CD14-positive monocyte (primary cell): ENCODE measurements at regions not wholly inside any gene's neighbourhood (a gene's known extent, or its start where the extent isn't known, plus 50 kb on each side); places are given as distances from the start of the nearest gene placed in this dataset.

Source experiments
- DNase-seq, 3 donors: peaks; one replicate each; pipeline ENCODE4 v3.0.0-alpha.2; 2011 to 2022
- H2AFZ ChIP-seq: 2 replicates; pipeline ENCODE4 v1.6.0; 2012; ENCODE audit warnings: mild to moderate bottlenecking, low read depth, low read length, inconsistent platforms; ENCODE audit not compliant: insufficient read depth, poor library complexity, severe bottlenecking
- H3K27ac ChIP-seq, 2 donors: 1 replicate in 1 of 2; 2 replicates in 1 of 2; pipeline ENCODE4 v1.5.1; 2012 to 2013; ENCODE audit warnings: low read length in 2 of 2, control low read depth in 1 of 2, inconsistent platforms in 1 of 2, low read depth in 1 of 2, mild to moderate bottlenecking in 1 of 2
- H3K27me3 ChIP-seq, 2 donors: one replicate each; pipeline versions ENCODE4 v1.6.0 to v1.6.1; 2011 to 2013; ENCODE audit warnings: low read length in 2 of 2; ENCODE audit not compliant: control insufficient read depth in 2 of 2, insufficient read depth in 2 of 2
- H3K36me3 ChIP-seq, 2 donors: replicated peaks in 1 of 2; 1 replicate in 1 of 2; 2 replicates in 1 of 2; pipeline versions ENCODE4 v1.5.1 to v1.6.1; 2012 to 2013; ENCODE audit warnings: low read length in 2 of 2, control low read depth in 1 of 2, inconsistent platforms in 1 of 2, mild to moderate bottlenecking in 1 of 2; ENCODE audit not compliant: insufficient read depth in 2 of 2, control insufficient read depth in 1 of 2
- H3K4me1 ChIP-seq, 2 donors: 1 replicate in 1 of 2; 2 replicates in 1 of 2; pipeline versions ENCODE4 v1.5.1 to v1.6.1; 2012 to 2013; ENCODE audit warnings: low read length in 2 of 2, control low read depth in 1 of 2, inconsistent platforms in 1 of 2, mild to moderate bottlenecking in 1 of 2, moderate library complexity in 1 of 2; ENCODE audit not compliant: insufficient read depth in 2 of 2, control insufficient read depth in 1 of 2
- H3K4me2 ChIP-seq: replicated peaks from 2 replicates; pipeline ENCODE3; 2012; ENCODE audit warnings: low read length, moderate library complexity, mild to moderate bottlenecking; ENCODE audit not compliant: poor library complexity, severe bottlenecking; ENCODE audit errors: extremely low read depth
- H3K4me3 ChIP-seq, 3 experiments: fragments of 200-600 bp in 1 of 3; sonication (generic) in 1 of 3; replicated peaks in 1 of 3; 1 replicate in 2 of 3; 2 replicates in 1 of 3; pipeline ENCODE4 v1.5.1; 2011 to 2013; ENCODE audit warnings: low read length in 3 of 3, mild to moderate bottlenecking in 3 of 3, control low read depth in 2 of 3, low read depth in 2 of 3, inconsistent platforms in 1 of 3, moderate library complexity in 1 of 3
- H3K79me2 ChIP-seq: 2 replicates; pipeline ENCODE4 v1.6.0; 2012; ENCODE audit warnings: mild to moderate bottlenecking, control low read depth, inconsistent platforms, low read length, moderate library complexity; ENCODE audit not compliant: insufficient read depth
- H3K9ac ChIP-seq: 2 replicates; pipeline ENCODE4 v1.6.0; 2017; ENCODE audit warnings: low read length, mild to moderate bottlenecking; ENCODE audit not compliant: insufficient read depth, poor library complexity, severe bottlenecking
- H3K9me3 ChIP-seq, 2 donors: replicated peaks in 1 of 2; 1 replicate in 1 of 2; 2 replicates in 1 of 2; pipeline versions ENCODE4 v1.5.1 to v1.6.1; 2012 to 2013; ENCODE audit warnings: low read length in 2 of 2, control low read depth in 1 of 2; ENCODE audit not compliant: control insufficient read depth in 1 of 2, insufficient read depth in 1 of 2
- H4K20me1 ChIP-seq: 2 replicates; pipeline ENCODE4 v1.6.0; 2012; ENCODE audit warnings: mild to moderate bottlenecking, low read length, control low read depth, moderate library complexity; ENCODE audit not compliant: insufficient read depth
- H3K27ac Mint-ChIP-seq, 7 donors: one replicate each; pipeline ENCODE4 v1.8.0; 2020; ENCODE audit warnings: mild to moderate bottlenecking in 7 of 7, mixed read lengths in 7 of 7, moderate library complexity in 6 of 7, inconsistent platforms in 2 of 7
- H3K27me3 Mint-ChIP-seq, 3 donors: one replicate each; pipeline ENCODE4 v1.8.0; 2021 to 2022; ENCODE audit warnings: low read depth in 3 of 3, mild to moderate bottlenecking in 3 of 3, mixed read lengths in 3 of 3, moderate library complexity in 3 of 3, inconsistent platforms in 1 of 3
- H3K36me3 Mint-ChIP-seq, 2 donors: one replicate each; pipeline ENCODE4 v1.8.0; 2020; ENCODE audit warnings: mixed read lengths in 2 of 2, inconsistent platforms in 1 of 2, mild to moderate bottlenecking in 1 of 2
- H3K4me1 Mint-ChIP-seq: one replicate; pipeline ENCODE4 v1.8.0; 2020; ENCODE audit warnings: mild to moderate bottlenecking, mixed read lengths
- H3K4me3 Mint-ChIP-seq, 2 donors: one replicate each; pipeline ENCODE4 v1.8.0; 2020; ENCODE audit warnings: mild to moderate bottlenecking in 2 of 2, mixed read lengths in 2 of 2, moderate library complexity in 1 of 2
- H3K9me3 Mint-ChIP-seq, 7 donors: one replicate each; pipeline ENCODE4 v1.8.0; 2020 to 2022; ENCODE audit warnings: mixed read lengths in 7 of 7, mild to moderate bottlenecking in 6 of 7, moderate library complexity in 6 of 7, inconsistent platforms in 2 of 7
- CTCF ChIP-seq: fragments of 200-600 bp; IDR thresholded peaks from one replicate; pipeline ENCODE4 v1.8.0; 2022; ENCODE audit warnings: antibody characterized with exemption, mild to moderate bottlenecking
- WGBS: methylation state at CpG from one replicate; pipeline ENCODE4 v1.1.5; 2013; ENCODE audit warnings: missing lambda C conversion rate; ENCODE audit not compliant: insufficient coverage; 5-methylcytosine and 5-hydroxymethylcytosine counted together
- intact Hi-C, 2 donors: fragments of 100-400 bp; cut with micrococcal nuclease; formaldehyde crosslinking; loops; one replicate each; pipeline versions ENCODE4 v1.15.0 to v1.15.1; 2023

- Histone ChIP-seq H4K20me1 (no peaks in the 10 kb centered on the region), H3K79me2 (no peaks in the 10 kb centered on the region), H3K36me3 (no peaks in the 10 kb centered on the region), H2AFZ (no peak overlapping the region), H3K9me3 (peaks cover 0 to 4% of the 10 kb centered on the region in 2 donors), H3K27ac (no peak overlapping the region), H3K9ac (no peak overlapping the region), H3K4me1 (no peaks in the 10 kb centered on the region), H3K27me3 (no peaks in the 10 kb centered on the region), H3K4me3 (no peak overlapping the region), H3K4me2 (no peak overlapping the region)
- Mint-ChIP-seq H3K36me3 (no peaks in the 10 kb centered on the region), H3K4me3 (no peak overlapping the region), H3K27ac (no peak overlapping the region), H3K9me3 (peaks cover 0 to 3% (median 0%) of the 10 kb centered on the region in 7 donors), H3K4me1 (no peaks in the 10 kb centered on the region), H3K27me3 (peaks cover 0 to 3% (median 0%) of the 10 kb centered on the region in 3 donors)
- intact Hi-C loops, result no loop called here
- DNase-seq, result no peak
- TF ChIP-seq CTCF, result no peak
- no CpG with 5 or more reads among the region's 1 CpG for WGBS
These were observed 608.8 kb upstream of the PCDH10 start for GRCh38 chr4:132540268-132540667.

GRCh38 chr4:132540797-132541196 is 608.3 kb upstream of the PCDH10 start:
- no peak overlapping the region for H3K4me3 ChIP-seq
- intact Hi-C loops, result no loop called here
- TF ChIP-seq CTCF, result no peak
- no peak overlapping the region for H3K4me3 Mint-ChIP-seq
- H3K9me3 ChIP-seq, result peaks cover 0 to 4% of the 10 kb centered on the region in 2 donors
- H3K27ac ChIP-seq, result no peak overlapping the region
- 76% methylated on average over 3 of the region's 4 CpGs for WGBS
- H3K4me2 ChIP-seq, result no peak overlapping the region
- peaks cover 0 to 3% (median 0%) of the 10 kb centered on the region in 3 donors for H3K27me3 Mint-ChIP-seq
- no peak overlapping the region for H3K27ac Mint-ChIP-seq
- H3K9me3 Mint-ChIP-seq, result peaks cover 0 to 3% (median 0%) of the 10 kb centered on the region in 7 donors
- no peaks in the 10 kb centered on the region for H3K4me1 Mint-ChIP-seq
- no peaks in the 10 kb centered on the region for H3K4me1 ChIP-seq
- no peaks in the 10 kb centered on the region for H3K27me3 ChIP-seq
- DNase-seq, result no peak
- no peak overlapping the region for H3K9ac ChIP-seq
- no peaks in the 10 kb centered on the region for H3K36me3 ChIP-seq
- H3K36me3 Mint-ChIP-seq, result no peaks in the 10 kb centered on the region
- no peaks in the 10 kb centered on the region for H4K20me1 ChIP-seq
- no peak overlapping the region for H2AFZ ChIP-seq
- H3K79me2 ChIP-seq, result no peaks in the 10 kb centered on the region
